ENCODE measurements at regions not wholly inside any gene's neighbourhood (a gene's known extent, or its start where the extent isn't known, plus 50 kb on each side); places are given as distances from the start of the nearest gene placed in this dataset.

GRCh38 chr12:115828168-115828567 is 449.3 kb downstream of the MED13L start:
- no peak for TF ChIP-seq POLR2A (IDR thresholded peaks at IDR 0.05; ENCODE audit: borderline replicate concordance, extremely low read depth, insufficient read depth, insufficient read length)
- TF ChIP-seq ZNF274 (IDR thresholded peaks at IDR 0.05; ENCODE audit: low read depth, low read length): no peak
- TF ChIP-seq SRF (IDR thresholded peaks at IDR 0.05; ENCODE audit: low read depth): no peak
- TF ChIP-seq CTCF (IDR thresholded peaks at IDR 0.05 in 2 of 3, conservative IDR thresholded peaks at IDR 0.05 in 1 of 3; ENCODE audit: borderline replicate concordance in 1 of 3, insufficient read depth in 1 of 3, low read depth in 2 of 3, low read length in 2 of 3): no peak
- no peak for TF ChIP-seq MAX (IDR thresholded peaks at IDR 0.05)
- TF ChIP-seq YY1 (IDR thresholded peaks at IDR 0.05; ENCODE audit: extremely low read depth, insufficient replicate concordance, low read depth, low read length): no peak
- no peak for TF ChIP-seq POLR2AphosphoS5 (IDR thresholded peaks at IDR 0.05; ENCODE audit: low read depth, low read length)
- no peak for TF ChIP-seq ZBTB33 (IDR thresholded peaks at IDR 0.05; ENCODE audit: extremely low read depth, insufficient replicate concordance, low read length)
- TF ChIP-seq EZH2phosphoT487 (IDR thresholded peaks at IDR 0.05; ENCODE audit: borderline replicate concordance): no peak
- no peak for TF ChIP-seq REST (IDR thresholded peaks at IDR 0.05; ENCODE audit: low read depth)
- TF ChIP-seq EZH2 (IDR thresholded peaks at IDR 0.05): no peak
- no peak for TF ChIP-seq ELF1 (IDR thresholded peaks at IDR 0.05; ENCODE audit: borderline replicate concordance, low read depth)

All from HCT116 (cell line).